Karpas-422 (cell line): ENCODE measurements at regions not wholly inside any gene's neighbourhood (a gene's known extent, or its start where the extent isn't known, plus 50 kb on each side); places are given as distances from the start of the nearest gene placed in this dataset.

Source experiments
- DNase-seq: peaks from one replicate; pipeline ENCODE4 v3.0.0-alpha.2; 2015
- H2AFZ ChIP-seq: fragments of 200-600 bp; sonication (generic); 2 replicates; pipeline ENCODE4 v1.6.1; 2014; ENCODE audit warnings: antibody characterized with exemption, low read length, mixed read lengths
- H3K27ac ChIP-seq: fragments of 200-600 bp; sonication (generic); 2 replicates; pipeline ENCODE4 v1.5.1; 2014; ENCODE audit warnings: mild to moderate bottlenecking, low read length, moderate library complexity
- H3K27me3 ChIP-seq: fragments of 200-600 bp; sonication (generic); 2 replicates; pipeline ENCODE4 v1.6.1; 2014; ENCODE audit warnings: low read length, mixed read lengths
- H3K36me3 ChIP-seq: fragments of 200-600 bp; sonication (generic); 2 replicates; pipeline ENCODE4 v1.6.1; 2014; ENCODE audit warnings: low read length, mixed read lengths; ENCODE audit not compliant: insufficient read depth
- H3K4me1 ChIP-seq: fragments of 200-600 bp; sonication (generic); 2 replicates; pipeline ENCODE4 v1.6.1; 2014; ENCODE audit warnings: mild to moderate bottlenecking, low read length, mixed read lengths
- H3K4me2 ChIP-seq: fragments of 200-600 bp; sonication (generic); 2 replicates; pipeline ENCODE4 v1.6.1; 2014; ENCODE audit warnings: low read length, low read depth, mild to moderate bottlenecking; ENCODE audit not compliant: poor library complexity, severe bottlenecking
- H3K4me3 ChIP-seq: fragments of 200-600 bp; sonication (generic); 2 replicates; pipeline ENCODE4 v1.5.1; 2014; ENCODE audit warnings: mild to moderate bottlenecking, antibody characterized with exemption, low read length, mixed read lengths
- H3K79me2 ChIP-seq: fragments of 200-600 bp; sonication (generic); 2 replicates; pipeline ENCODE4 v1.6.1; 2014; ENCODE audit warnings: mild to moderate bottlenecking, low read length, mixed read lengths
- H3K9ac ChIP-seq: fragments of 200-600 bp; sonication (generic); 2 replicates; pipeline ENCODE4 v1.6.0; 2014; ENCODE audit warnings: low read length
- H3K9me2 ChIP-seq: fragments of 200-600 bp; sonication (generic), shearing (Covaris generic); replicated peaks from 2 replicates; pipeline ENCODE4 v1.6.0; 2014; ENCODE audit warnings: mild to moderate bottlenecking, low read length, moderate library complexity; ENCODE audit not compliant: insufficient read depth
- H3K9me3 ChIP-seq: fragments of 300-700, 200-600 bp; sonication (generic); 2 replicates; pipeline ENCODE4 v1.6.1; 2014; ENCODE audit warnings: low read length, mixed read lengths
- H4K20me1 ChIP-seq: fragments of 200-600 bp; sonication (generic); 2 replicates; pipeline ENCODE4 v1.6.1; 2014; ENCODE audit warnings: mild to moderate bottlenecking, antibody characterized with exemption, low read length, low read depth; ENCODE audit not compliant: insufficient read depth

- no peaks in the 10 kb centered on the region for H4K20me1 ChIP-seq
- no peak overlapping the region for H3K4me3 ChIP-seq
- H3K9me2 ChIP-seq: no peaks in the 10 kb centered on the region
- H3K27me3 ChIP-seq: no peaks in the 10 kb centered on the region
- no peak overlapping the region for H2AFZ ChIP-seq
- no peak overlapping the region for H3K9ac ChIP-seq
- H3K4me1 ChIP-seq: no peaks in the 10 kb centered on the region
- H3K79me2 ChIP-seq: no peaks in the 10 kb centered on the region
- no peak overlapping the region for H3K4me2 ChIP-seq
- no peak overlapping the region for H3K27ac ChIP-seq
- H3K36me3 ChIP-seq: no peaks in the 10 kb centered on the region
- no peak for DNase-seq
- no peaks in the 10 kb centered on the region for H3K9me3 ChIP-seq
Observed at GRCh38 chr10:117914334-117914733, 132.4 kb downstream of the RAB11FIP2 start.

GRCh38 chr10:117920956-117921355, 125.8 kb downstream of the RAB11FIP2 start:
- H3K9me2 ChIP-seq: no peaks in the 10 kb centered on the region
- no peaks in the 10 kb centered on the region for H3K79me2 ChIP-seq
- no peaks in the 10 kb centered on the region for H3K9me3 ChIP-seq
- H3K9ac ChIP-seq: no peak overlapping the region
- no peaks in the 10 kb centered on the region for H3K27me3 ChIP-seq
- no peak overlapping the region for H3K4me2 ChIP-seq
- H3K4me1 ChIP-seq: no peaks in the 10 kb centered on the region
- no peaks in the 10 kb centered on the region for H4K20me1 ChIP-seq
- no peak overlapping the region for H2AFZ ChIP-seq
- no peak overlapping the region for H3K27ac ChIP-seq
- no peak for DNase-seq
- no peaks in the 10 kb centered on the region for H3K36me3 ChIP-seq
- H3K4me3 ChIP-seq: no peak overlapping the region

- Histone ChIP-seq H3K27ac (no peak overlapping the region), H3K9ac (no peak overlapping the region)
Observed at GRCh38 chr10:117921421-117921820, 125.3 kb downstream of the RAB11FIP2 start.

GRCh38 chr10:117924820-117925219, 121.9 kb downstream of the RAB11FIP2 start:
- H3K27me3 ChIP-seq: no peaks in the 10 kb centered on the region
- H4K20me1 ChIP-seq: no peaks in the 10 kb centered on the region
- no peaks in the 10 kb centered on the region for H3K36me3 ChIP-seq
- H3K9me2 ChIP-seq: no peaks in the 10 kb centered on the region
- no peak overlapping the region for H2AFZ ChIP-seq
- H3K9ac ChIP-seq: no peak overlapping the region
- no peak overlapping the region for H3K27ac ChIP-seq
- DNase-seq: no peak
- H3K4me3 ChIP-seq: no peak overlapping the region
- no peaks in the 10 kb centered on the region for H3K4me1 ChIP-seq
- H3K4me2 ChIP-seq: no peak overlapping the region
- H3K9me3 ChIP-seq: no peaks in the 10 kb centered on the region
- no peaks in the 10 kb centered on the region for H3K79me2 ChIP-seq

More at GRCh38 chr10:117921421-117921820, 125.3 kb downstream of the RAB11FIP2 start:
- DNase-seq: no peak
- H3K4me3 ChIP-seq: no peak overlapping the region
- H3K4me2 ChIP-seq: no peak overlapping the region
- H3K4me1 ChIP-seq: no peaks in the 10 kb centered on the region
- H4K20me1 ChIP-seq: no peaks in the 10 kb centered on the region
- H3K9me2 ChIP-seq: no peaks in the 10 kb centered on the region
- no peaks in the 10 kb centered on the region for H3K79me2 ChIP-seq
- H3K27me3 ChIP-seq: no peaks in the 10 kb centered on the region
- H3K9me3 ChIP-seq: no peaks in the 10 kb centered on the region
- H2AFZ ChIP-seq: no peak overlapping the region
- H3K36me3 ChIP-seq: no peaks in the 10 kb centered on the region

GRCh38 chr10:117925369-117925768, 121.4 kb downstream of the RAB11FIP2 start:
- no peaks in the 10 kb centered on the region for H3K9me3 ChIP-seq
- DNase-seq: no peak
- no peaks in the 10 kb centered on the region for H3K4me1 ChIP-seq
- no peaks in the 10 kb centered on the region for H3K9me2 ChIP-seq
- no peak overlapping the region for H3K9ac ChIP-seq
- no peaks in the 10 kb centered on the region for H3K27me3 ChIP-seq
- no peak overlapping the region for H3K27ac ChIP-seq
- H3K4me2 ChIP-seq: no peak overlapping the region
- no peak overlapping the region for H3K4me3 ChIP-seq
- H3K36me3 ChIP-seq: no peaks in the 10 kb centered on the region
- no peak overlapping the region for H2AFZ ChIP-seq
- no peaks in the 10 kb centered on the region for H3K79me2 ChIP-seq
- no peaks in the 10 kb centered on the region for H4K20me1 ChIP-seq

GRCh38 chr10:117926491-117926890, 120.2 kb downstream of the RAB11FIP2 start:
- H3K9me2 ChIP-seq: no peaks in the 10 kb centered on the region
- no peak overlapping the region for H3K9ac ChIP-seq
- H4K20me1 ChIP-seq: no peaks in the 10 kb centered on the region

GRCh38 chr10:117927332-117927731, 119.4 kb downstream of the RAB11FIP2 start:
- no peak overlapping the region for H3K4me2 ChIP-seq
- no peak overlapping the region for H3K9ac ChIP-seq
- no peaks in the 10 kb centered on the region for H3K27me3 ChIP-seq
- H2AFZ ChIP-seq: no peak overlapping the region
- H3K9me2 ChIP-seq: no peaks in the 10 kb centered on the region
- H3K9me3 ChIP-seq: no peaks in the 10 kb centered on the region
- no peak overlapping the region for H3K4me3 ChIP-seq
- no peaks in the 10 kb centered on the region for H3K4me1 ChIP-seq
- H3K79me2 ChIP-seq: no peaks in the 10 kb centered on the region
- no peaks in the 10 kb centered on the region for H4K20me1 ChIP-seq
- H3K27ac ChIP-seq: no peak overlapping the region
- no peak for DNase-seq
- no peaks in the 10 kb centered on the region for H3K36me3 ChIP-seq

More at GRCh38 chr10:117926491-117926890, 120.2 kb downstream of the RAB11FIP2 start:
- Histone ChIP-seq H3K36me3 (no peaks in the 10 kb centered on the region), H3K4me1 (no peaks in the 10 kb centered on the region), H3K4me2 (no peak overlapping the region), H2AFZ (no peak overlapping the region), H3K27me3 (no peaks in the 10 kb centered on the region), H3K79me2 (no peaks in the 10 kb centered on the region), H3K27ac (no peak overlapping the region), H3K9me3 (no peaks in the 10 kb centered on the region), H3K4me3 (no peak overlapping the region)
- DNase-seq: no peak

GRCh38 chr10:117927871-117928270, 118.9 kb downstream of the RAB11FIP2 start:
- Histone ChIP-seq H3K4me1 (no peaks in the 10 kb centered on the region), H3K79me2 (no peaks in the 10 kb centered on the region), H3K9me2 (no peaks in the 10 kb centered on the region), H3K9ac (no peak overlapping the region), H2AFZ (no peak overlapping the region), H3K36me3 (no peaks in the 10 kb centered on the region), H3K27ac (no peak overlapping the region), H3K27me3 (no peaks in the 10 kb centered on the region), H4K20me1 (no peaks in the 10 kb centered on the region), H3K9me3 (no peaks in the 10 kb centered on the region), H3K4me2 (no peak overlapping the region), H3K4me3 (no peak overlapping the region)
- no peak for DNase-seq

- H3K36me3 ChIP-seq: no peaks in the 10 kb centered on the region
- no peak overlapping the region for H3K4me3 ChIP-seq
- no peak overlapping the region for H2AFZ ChIP-seq
- no peaks in the 10 kb centered on the region for H4K20me1 ChIP-seq
- H3K4me1 ChIP-seq: no peaks in the 10 kb centered on the region
- no peaks in the 10 kb centered on the region for H3K27me3 ChIP-seq
- H3K4me2 ChIP-seq: no peak overlapping the region
- no peak overlapping the region for H3K9ac ChIP-seq
- no peak for DNase-seq
- no peaks in the 10 kb centered on the region for H3K9me2 ChIP-seq
- no peaks in the 10 kb centered on the region for H3K79me2 ChIP-seq
- H3K9me3 ChIP-seq: no peaks in the 10 kb centered on the region
- H3K27ac ChIP-seq: no peak overlapping the region
Observed at GRCh38 chr10:117928281-117928680, 118.5 kb downstream of the RAB11FIP2 start.
